Right renal cortex interstitium (tissue), 3 donors: ENCODE measurements at regions not wholly inside any gene's neighbourhood (a gene's known extent, or its start where the extent isn't known, plus 50 kb on each side); places are given as distances from the start of the nearest gene placed in this dataset.

ENCODE experiments used
- DNase-seq, 3 donors: peaks; one replicate each; pipeline ENCODE4 v3.0.0-alpha.2; 2013; ENCODE audit warnings: low read depth in 3 of 3, low spot score in 2 of 3

DNA sequence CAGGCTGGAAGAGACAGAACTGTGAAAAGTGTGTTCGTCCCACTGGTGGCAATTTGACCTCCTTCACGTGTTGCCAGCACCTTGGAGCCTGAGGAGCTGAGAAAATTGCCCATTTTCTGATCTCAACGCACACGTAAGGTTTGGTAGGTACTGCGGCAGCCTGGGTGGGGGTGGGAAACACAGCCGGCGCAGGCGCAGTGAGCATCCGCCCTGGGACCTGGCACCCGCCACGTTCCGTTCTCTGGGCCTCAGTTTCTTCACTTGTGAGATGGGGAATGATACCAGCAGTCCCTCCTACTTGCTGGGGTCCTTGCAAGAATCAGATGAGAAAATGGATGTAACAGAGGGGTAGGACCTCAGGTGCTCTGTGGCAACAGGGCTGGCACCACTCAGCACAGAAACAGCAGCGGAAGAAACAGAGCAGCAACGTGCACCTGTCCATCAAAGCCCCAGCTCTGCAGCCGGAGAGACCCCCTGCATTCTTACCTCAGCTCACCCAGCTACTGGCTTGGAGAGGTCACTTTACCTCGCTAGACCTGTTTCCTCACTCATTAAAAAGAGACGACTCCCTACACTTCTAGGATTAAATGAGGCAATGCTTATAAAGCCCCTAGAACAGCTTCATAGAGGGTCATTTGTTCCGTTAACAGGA lies 458.0 kb upstream of the ID2 start:
- DNase-seq = no peak

DNA sequence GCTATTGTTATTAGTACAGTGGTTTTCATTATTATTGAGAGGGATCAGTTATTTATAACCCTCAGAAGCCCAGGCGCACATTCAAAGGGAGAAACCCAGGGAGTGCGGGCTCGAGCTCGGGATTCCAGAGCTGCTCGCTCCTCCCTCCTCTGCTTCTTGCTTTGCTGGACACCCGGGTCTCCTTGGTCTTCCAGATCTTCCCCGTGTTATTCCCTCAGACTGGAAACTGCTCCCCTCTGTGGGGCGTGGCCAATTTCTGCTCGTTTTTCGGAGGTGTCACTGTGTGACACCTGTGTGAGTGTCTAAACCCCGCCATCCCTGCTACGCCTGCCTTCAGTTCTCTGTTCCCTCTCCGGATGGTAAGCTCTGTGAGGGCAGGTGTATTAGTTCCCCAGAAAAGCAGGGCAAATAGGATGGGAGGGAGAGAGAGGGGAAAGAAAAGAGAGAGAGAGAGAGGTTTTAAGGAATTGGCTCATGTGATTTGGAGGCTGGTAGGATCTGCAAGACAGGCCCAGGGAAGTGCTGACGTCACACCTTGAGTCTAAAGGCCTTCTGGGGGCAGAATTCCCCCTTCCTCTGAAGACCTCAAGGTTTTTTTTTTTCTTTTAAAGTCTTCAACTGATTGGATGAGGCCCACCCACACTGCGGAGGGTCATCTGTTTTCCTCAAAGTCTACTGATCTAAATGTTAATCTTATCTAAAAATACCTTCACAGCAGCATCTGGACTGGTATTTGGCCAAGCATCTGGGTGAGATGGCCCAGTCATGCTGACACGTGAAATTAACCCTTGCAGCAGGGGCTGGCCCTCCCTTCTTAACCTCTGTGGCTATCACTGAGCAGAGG lies 457.3 kb upstream of the ID2 start:
- DNase-seq = no peak

DNA sequence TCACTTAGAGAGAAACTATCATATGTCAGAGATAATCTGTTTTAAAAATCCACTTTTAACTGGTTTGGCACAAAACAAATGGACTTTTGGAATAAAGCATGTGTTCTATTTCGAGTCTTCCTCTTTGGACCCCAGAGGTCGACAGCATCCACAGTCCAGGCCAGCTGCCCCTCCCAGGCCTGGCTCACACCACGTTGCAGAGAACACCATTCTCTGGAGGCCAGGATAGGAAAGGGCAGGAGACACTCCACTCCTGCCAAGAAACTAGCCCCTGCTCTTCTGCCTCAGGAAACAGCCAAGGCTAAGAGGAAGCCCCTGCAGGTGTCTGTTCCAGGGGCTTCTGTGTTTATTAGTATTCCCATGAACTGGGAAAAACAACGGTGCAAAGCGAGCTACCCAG lies 456.6 kb upstream of the ID2 start:
- DNase-seq = no peak

DNA sequence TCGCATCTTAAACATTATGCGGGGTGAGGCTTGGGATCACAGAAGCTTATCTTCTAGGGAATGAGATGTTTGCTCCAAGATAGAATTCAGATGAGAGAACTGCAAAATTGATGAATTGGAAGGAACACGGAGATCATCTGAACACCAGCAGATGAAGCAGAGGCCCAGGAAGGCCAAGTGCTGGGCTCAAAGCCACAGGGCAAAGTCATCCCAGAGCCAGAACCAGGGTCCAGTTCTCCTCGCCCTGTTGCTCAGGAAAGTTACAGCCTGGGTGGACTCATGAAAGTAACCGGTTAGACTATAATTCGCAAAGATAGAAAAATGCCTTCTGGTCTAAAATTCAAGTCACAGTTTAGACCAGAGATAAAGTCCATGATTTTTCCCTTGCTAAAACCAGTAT lies 456.1 kb upstream of the ID2 start:
- DNase-seq = no peak

GRCh38 chr2:8229546-8229986 lies 452.3 kb upstream of the ID2 start:
- no peak for DNase-seq

DNA sequence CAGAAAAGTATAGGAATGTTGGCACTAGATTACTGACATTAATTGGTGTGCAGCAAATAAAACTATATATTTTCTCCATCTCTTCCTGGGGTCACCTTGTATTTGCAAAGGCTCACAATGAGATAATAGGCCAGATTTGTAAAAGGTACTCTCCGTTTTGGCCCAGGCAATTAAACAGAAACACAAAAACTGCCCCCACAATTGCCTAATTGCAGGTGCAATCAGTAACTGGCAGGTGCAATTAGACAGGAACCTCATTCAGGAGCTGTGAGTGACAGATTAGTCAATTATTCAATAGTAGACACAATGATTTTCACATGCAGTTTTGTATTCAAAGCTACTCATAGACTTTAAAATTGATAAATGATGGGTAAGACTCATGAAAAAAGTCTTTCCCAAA lies 451.4 kb upstream of the ID2 start:
- no peak for DNase-seq

DNA sequence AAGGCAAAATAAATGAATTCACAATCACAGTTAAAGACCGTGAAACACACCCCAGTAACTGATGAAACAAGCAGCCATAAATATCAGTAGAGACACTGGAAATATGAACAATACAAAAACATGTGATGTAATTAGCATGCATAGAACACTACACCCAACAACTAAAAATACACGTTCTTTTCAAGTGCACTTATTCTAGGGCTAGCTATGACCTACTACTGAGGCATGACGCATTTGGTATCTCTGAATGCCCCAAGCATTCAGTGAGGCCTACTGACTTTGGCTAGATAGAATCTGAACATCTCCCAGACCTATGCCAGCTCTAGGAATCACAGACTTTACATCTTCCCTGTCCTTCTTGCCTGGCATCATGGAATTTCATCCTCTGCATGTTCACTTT lies 450.0 kb upstream of the ID2 start:
- DNase-seq = no peak

DNA sequence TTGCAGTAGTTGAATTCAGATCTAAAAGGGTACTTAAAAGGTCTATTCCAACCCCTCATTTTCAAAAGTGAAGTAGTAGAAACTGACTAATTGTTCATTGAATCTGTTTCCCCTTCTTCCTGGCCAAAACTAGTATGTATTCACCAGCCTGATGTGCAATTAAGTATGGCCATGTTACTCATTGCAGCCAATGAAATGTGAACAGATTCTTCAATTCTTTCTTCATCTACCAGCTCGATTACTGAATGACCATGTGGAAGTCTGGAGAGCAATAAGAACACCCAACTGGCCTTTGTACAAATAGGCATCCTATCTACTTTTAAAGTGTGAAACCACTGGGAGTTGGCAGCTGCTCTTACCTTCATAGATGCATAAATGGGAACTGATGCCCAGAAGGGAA lies 449.0 kb upstream of the ID2 start:
- DNase-seq = no peak

DNA sequence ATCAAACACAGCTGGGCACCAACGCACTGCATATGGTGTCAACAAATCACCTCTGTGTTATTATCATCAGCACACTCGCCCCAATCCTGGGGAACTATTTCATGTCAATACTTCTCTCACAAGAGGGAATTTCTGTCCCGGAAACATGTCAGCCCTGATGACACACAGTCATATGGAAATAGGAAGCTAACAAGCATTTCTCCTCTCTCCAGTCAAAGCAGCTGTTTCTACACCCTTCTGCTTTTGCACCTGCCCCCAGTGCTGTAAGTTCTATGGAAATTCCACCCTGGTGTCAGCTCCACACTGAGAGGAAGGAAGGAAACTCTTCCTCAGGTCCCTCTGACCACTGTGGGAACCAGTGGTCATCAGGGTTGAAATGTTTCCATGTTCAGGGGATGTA lies 447.6 kb upstream of the ID2 start:
- no peak for DNase-seq

- DNase-seq = no peak
These were observed 447.0 kb upstream of the ID2 start for GRCh38 chr2:8234757-8235374.

- DNase-seq = no peak
These were observed 446.4 kb upstream of the ID2 start for GRCh38 chr2:8235419-8235818.

GRCh38 chr2:8236391-8236790 lies 445.5 kb upstream of the ID2 start:
- DNase-seq = no peak

DNA sequence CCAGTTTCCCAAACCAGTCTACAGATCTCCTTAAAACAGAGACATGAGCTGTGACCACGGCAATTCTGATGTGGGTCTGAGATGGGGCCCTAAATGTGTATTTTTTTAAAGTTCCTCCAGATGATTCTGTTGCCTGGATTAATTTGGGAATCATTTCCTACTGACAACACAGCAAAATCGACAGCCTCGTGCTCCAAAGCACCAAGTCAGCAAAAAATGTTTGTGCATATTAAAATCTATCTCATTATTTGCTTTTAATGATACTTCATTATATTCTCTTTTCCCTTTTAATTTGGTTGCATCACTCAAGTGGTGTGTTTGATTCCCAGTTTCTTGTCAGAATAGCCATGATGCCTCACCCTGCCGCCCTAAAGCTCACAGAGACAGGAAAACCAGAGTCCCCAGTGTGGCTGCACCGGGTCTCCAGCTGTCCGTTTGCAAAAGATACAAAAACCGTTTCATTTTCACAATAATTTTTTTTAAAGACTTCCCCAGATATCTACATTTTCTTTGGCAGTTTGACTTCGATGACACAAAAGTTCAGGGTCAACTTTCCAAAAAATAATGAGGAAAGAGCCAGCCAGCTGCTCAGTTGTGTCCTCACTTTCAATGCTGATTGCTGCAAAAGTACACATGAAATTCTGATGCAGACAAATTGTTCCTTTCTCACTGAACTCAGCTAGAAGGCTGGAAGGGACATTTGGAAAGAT lies 443.2 kb upstream of the ID2 start:
- no peak for DNase-seq

DNA sequence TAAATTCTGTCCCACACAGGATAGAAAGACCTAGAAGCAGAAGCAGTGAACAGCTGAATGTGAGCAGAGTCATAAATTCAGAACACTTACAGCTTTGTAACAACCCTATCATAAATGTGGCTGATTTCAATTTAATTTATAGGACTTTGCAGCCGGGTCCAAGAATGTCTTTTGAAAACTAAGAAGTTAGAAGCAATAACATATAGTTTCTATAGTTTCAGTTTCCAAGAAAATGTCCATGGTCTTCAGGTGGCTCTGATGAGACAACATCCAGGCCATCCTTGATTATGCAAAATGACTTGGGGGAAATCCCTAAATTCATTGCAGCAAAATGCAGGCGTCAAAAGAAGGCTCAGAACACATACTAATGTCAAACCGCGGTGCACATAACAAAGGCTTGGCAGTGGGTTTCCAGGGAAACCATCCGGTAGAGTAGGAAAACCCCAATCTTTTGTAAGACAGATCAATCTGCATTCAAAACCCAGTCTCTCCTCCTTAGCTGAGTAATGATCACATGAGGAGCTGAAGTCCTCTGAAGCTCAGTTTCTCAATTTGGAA lies 442.2 kb upstream of the ID2 start:
- DNase-seq = no peak

GRCh38 chr2:8241317-8241716 lies 440.5 kb upstream of the ID2 start:
- no peak for DNase-seq

- no peak for DNase-seq
These were observed 439.1 kb upstream of the ID2 start for GRCh38 chr2:8242739-8243138.

DNA sequence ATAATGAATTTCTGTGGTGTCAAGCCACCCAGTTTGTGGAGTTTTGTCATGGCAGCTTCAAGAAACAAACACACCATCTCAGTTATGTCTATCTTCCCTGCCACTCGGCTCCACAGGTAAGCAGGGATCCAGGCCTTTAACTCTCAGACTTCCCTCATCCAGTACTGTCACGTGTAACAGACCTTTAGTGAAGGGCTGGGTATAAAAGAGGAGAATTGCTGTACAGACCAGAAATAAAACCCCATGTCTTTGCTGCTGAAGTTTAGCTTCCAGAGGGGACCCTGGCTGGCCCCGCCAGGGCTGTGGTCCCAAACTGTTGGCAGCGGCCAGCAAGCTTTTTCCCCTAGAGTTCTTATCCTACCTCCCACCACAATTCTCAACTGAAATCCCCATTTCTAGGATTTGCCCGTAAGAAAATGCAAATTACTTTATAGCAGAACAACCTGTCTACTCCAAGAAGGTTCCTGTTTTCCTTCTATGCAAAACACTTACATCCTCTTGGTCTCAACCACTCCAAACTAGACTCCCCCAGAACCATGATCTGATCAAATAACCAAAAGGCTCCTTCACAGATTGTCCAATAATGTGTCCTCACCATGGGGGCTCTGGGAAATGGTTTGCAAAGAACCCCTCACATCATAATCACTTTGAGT lies 438.0 kb upstream of the ID2 start:
- no peak for DNase-seq

DNA sequence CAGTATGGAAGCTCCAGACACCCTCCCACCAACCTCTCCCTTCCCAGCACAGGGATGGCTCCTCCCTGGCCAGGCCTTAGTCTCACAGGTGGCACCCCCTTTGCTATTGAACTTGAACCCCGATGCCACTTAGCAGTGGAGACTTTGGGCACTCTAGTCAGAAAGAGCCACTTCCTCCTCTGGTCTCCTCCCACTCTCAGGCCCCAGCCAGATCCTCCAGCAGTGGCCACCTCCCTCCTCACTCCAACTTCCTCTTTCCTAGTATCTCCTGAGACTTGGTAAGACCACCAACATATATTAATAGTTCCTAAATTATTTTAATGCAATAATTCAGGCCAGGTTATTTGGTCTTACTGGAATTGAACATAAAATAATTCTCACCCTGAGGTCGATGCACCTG lies 437.2 kb upstream of the ID2 start:
- no peak for DNase-seq

DNA sequence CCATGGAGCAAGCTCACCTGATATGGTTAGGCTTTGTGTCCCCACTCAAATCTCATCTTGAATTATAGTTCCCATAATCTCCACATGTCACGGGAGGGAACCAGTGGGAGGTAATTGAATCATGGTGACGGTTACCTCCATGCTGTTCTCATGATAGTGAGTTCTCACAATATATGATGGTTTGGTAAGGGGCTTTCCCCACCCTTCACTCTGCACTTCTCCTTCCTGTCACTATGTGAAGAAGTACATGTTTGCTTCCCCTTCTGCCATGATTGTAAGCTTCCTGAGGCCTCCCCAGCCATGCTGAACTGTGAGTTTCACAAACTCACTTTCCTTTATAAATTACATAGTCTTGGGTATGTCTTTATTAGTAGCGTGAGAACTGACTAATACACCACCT lies 435.7 kb upstream of the ID2 start:
- DNase-seq = no peak

GRCh38 chr2:8247905-8248622 lies 433.8 kb upstream of the ID2 start:
- no peak for DNase-seq
